ENCODE measurements at regions not wholly inside any gene's neighbourhood (a gene's known extent, or its start where the extent isn't known, plus 50 kb on each side); places are given as distances from the start of the nearest gene placed in this dataset.

GRCh38 chr12:88401155-88401554 is 179.1 kb downstream of the KITLG start:
- Mint-ChIP-seq H3K36me3 (ENCODE audit: low read depth) (no peaks in the 10 kb centered on the region), H3K27me3 (no peaks in the 10 kb centered on the region), H3K4me3 (no peak overlapping the region), H3K9me3 (no peaks in the 10 kb centered on the region), H3K27ac (no peak overlapping the region), H3K4me1 (ENCODE audit: low read depth) (peaks cover 4% of the 10 kb centered on the region)
- DNase-seq, result no peak

GRCh38 chr12:88406905-88407304 is 173.4 kb downstream of the KITLG start:
- Mint-ChIP-seq H3K4me3 (no peak overlapping the region), H3K27me3 (no peaks in the 10 kb centered on the region), H3K9me3 (no peaks in the 10 kb centered on the region), H3K4me1 (ENCODE audit: low read depth) (no peaks in the 10 kb centered on the region), H3K27ac (no peak overlapping the region), H3K36me3 (ENCODE audit: low read depth) (no peaks in the 10 kb centered on the region)
- DNase-seq, result no peak

GRCh38 chr12:88408823-88409222 is 171.4 kb downstream of the KITLG start:
- Mint-ChIP-seq H3K4me1 (ENCODE audit: low read depth) (no peaks in the 10 kb centered on the region), H3K27me3 (no peaks in the 10 kb centered on the region), H3K9me3 (no peaks in the 10 kb centered on the region), H3K36me3 (ENCODE audit: low read depth) (no peaks in the 10 kb centered on the region), H3K27ac (no peak overlapping the region), H3K4me3 (no peak overlapping the region)
- DNase-seq, result no peak

- no peak overlapping the region for H3K27ac Mint-ChIP-seq
- H3K4me3 Mint-ChIP-seq, result no peak overlapping the region
- no peaks in the 10 kb centered on the region for H3K4me1 Mint-ChIP-seq (ENCODE audit: low read depth)
- H3K36me3 Mint-ChIP-seq (ENCODE audit: low read depth), result no peaks in the 10 kb centered on the region
- no peak for DNase-seq
- no peaks in the 10 kb centered on the region for H3K9me3 Mint-ChIP-seq
- H3K27me3 Mint-ChIP-seq, result no peaks in the 10 kb centered on the region
These were observed 171.0 kb downstream of the KITLG start for GRCh38 chr12:88409257-88409656.

- H3K9me3 Mint-ChIP-seq, result no peaks in the 10 kb centered on the region
- H3K4me1 Mint-ChIP-seq (ENCODE audit: low read depth), result no peaks in the 10 kb centered on the region
- H3K27ac Mint-ChIP-seq, result no peak overlapping the region
- no peak for DNase-seq
- H3K36me3 Mint-ChIP-seq (ENCODE audit: low read depth), result no peaks in the 10 kb centered on the region
- no peaks in the 10 kb centered on the region for H3K27me3 Mint-ChIP-seq
- no peak overlapping the region for H3K4me3 Mint-ChIP-seq
These were observed 168.6 kb downstream of the KITLG start for GRCh38 chr12:88411689-88412088.

- Mint-ChIP-seq H3K9me3 (no peaks in the 10 kb centered on the region), H3K4me3 (no peak overlapping the region), H3K27me3 (no peaks in the 10 kb centered on the region), H3K27ac (no peak overlapping the region), H3K36me3 (ENCODE audit: low read depth) (no peaks in the 10 kb centered on the region), H3K4me1 (ENCODE audit: low read depth) (no peaks in the 10 kb centered on the region)
- no peak for DNase-seq
These were observed 166.6 kb downstream of the KITLG start for GRCh38 chr12:88413646-88414045.

- Mint-ChIP-seq H3K4me3 (no peak overlapping the region), H3K27ac (no peak overlapping the region), H3K9me3 (no peaks in the 10 kb centered on the region), H3K27me3 (no peaks in the 10 kb centered on the region), H3K4me1 (ENCODE audit: low read depth) (peaks cover 4% of the 10 kb centered on the region), H3K36me3 (ENCODE audit: low read depth) (no peaks in the 10 kb centered on the region)
- DNase-seq, result no peak
These were observed 164.1 kb downstream of the KITLG start for GRCh38 chr12:88416155-88416554.

- Mint-ChIP-seq H3K9me3 (no peaks in the 10 kb centered on the region), H3K27ac (no peak overlapping the region), H3K27me3 (no peaks in the 10 kb centered on the region), H3K36me3 (ENCODE audit: low read depth) (no peaks in the 10 kb centered on the region), H3K4me3 (no peak overlapping the region), H3K4me1 (ENCODE audit: low read depth) (peaks cover 4% of the 10 kb centered on the region)
- no peak for DNase-seq
These were observed 163.5 kb downstream of the KITLG start for GRCh38 chr12:88416786-88417185.

- H3K9me3 Mint-ChIP-seq, result no peaks in the 10 kb centered on the region
- H3K4me3 Mint-ChIP-seq, result no peak overlapping the region
- H3K27me3 Mint-ChIP-seq, result no peaks in the 10 kb centered on the region
- H3K36me3 Mint-ChIP-seq (ENCODE audit: low read depth), result no peaks in the 10 kb centered on the region
- no peak for DNase-seq
- H3K4me1 Mint-ChIP-seq (ENCODE audit: low read depth), result peaks cover 4% of the 10 kb centered on the region
- no peak overlapping the region for H3K27ac Mint-ChIP-seq
These were observed 162.7 kb downstream of the KITLG start for GRCh38 chr12:88417531-88417930.

- no peak overlapping the region for H3K27ac Mint-ChIP-seq
- no peak for DNase-seq
- H3K36me3 Mint-ChIP-seq (ENCODE audit: low read depth), result no peaks in the 10 kb centered on the region
- no peaks in the 10 kb centered on the region for H3K27me3 Mint-ChIP-seq
- no peak overlapping the region for H3K4me3 Mint-ChIP-seq
- H3K9me3 Mint-ChIP-seq, result no peaks in the 10 kb centered on the region
- peaks cover 4% of the 10 kb centered on the region for H3K4me1 Mint-ChIP-seq (ENCODE audit: low read depth)
These were observed 161.3 kb downstream of the KITLG start for GRCh38 chr12:88418856-88419497.

GRCh38 chr12:88419794-88420193 is 160.5 kb downstream of the KITLG start:
- no peak overlapping the region for H3K27ac Mint-ChIP-seq
- H3K27me3 Mint-ChIP-seq, result no peaks in the 10 kb centered on the region
- H3K9me3 Mint-ChIP-seq, result no peaks in the 10 kb centered on the region
- no peak for DNase-seq
- H3K4me1 Mint-ChIP-seq (ENCODE audit: low read depth), result peaks cover 4% of the 10 kb centered on the region
- H3K4me3 Mint-ChIP-seq, result no peak overlapping the region
- no peaks in the 10 kb centered on the region for H3K36me3 Mint-ChIP-seq (ENCODE audit: low read depth)

GRCh38 chr12:88420457-88420856 is 159.8 kb downstream of the KITLG start:
- Mint-ChIP-seq H3K9me3 (no peaks in the 10 kb centered on the region), H3K4me3 (no peak overlapping the region), H3K4me1 (ENCODE audit: low read depth) (peaks cover 4% of the 10 kb centered on the region), H3K27ac (no peak overlapping the region), H3K36me3 (ENCODE audit: low read depth) (no peaks in the 10 kb centered on the region), H3K27me3 (no peaks in the 10 kb centered on the region)
- DNase-seq, result no peak

- no peak overlapping the region for H3K4me3 Mint-ChIP-seq
- H3K36me3 Mint-ChIP-seq (ENCODE audit: low read depth), result no peaks in the 10 kb centered on the region
- H3K27me3 Mint-ChIP-seq, result no peaks in the 10 kb centered on the region
- H3K4me1 Mint-ChIP-seq (ENCODE audit: low read depth), result peaks cover 2% of the 10 kb centered on the region
- no peak overlapping the region for H3K27ac Mint-ChIP-seq
- DNase-seq, result no peak
- peaks cover 3% of the 10 kb centered on the region for H3K9me3 Mint-ChIP-seq
These were observed 155.2 kb downstream of the KITLG start for GRCh38 chr12:88424791-88425730.

GRCh38 chr12:88428350-88428749 is 151.9 kb downstream of the KITLG start:
- Mint-ChIP-seq H3K36me3 (ENCODE audit: low read depth) (no peaks in the 10 kb centered on the region), H3K27ac (no peak overlapping the region), H3K4me3 (no peak overlapping the region), H3K4me1 (ENCODE audit: low read depth) (no peaks in the 10 kb centered on the region), H3K27me3 (no peaks in the 10 kb centered on the region), H3K9me3 (peaks cover 3% of the 10 kb centered on the region)
- DNase-seq, result no peak

- Mint-ChIP-seq H3K4me1 (ENCODE audit: low read depth) (no peaks in the 10 kb centered on the region), H3K27ac (no peak overlapping the region), H3K9me3 (peaks cover 3% of the 10 kb centered on the region), H3K4me3 (no peak overlapping the region), H3K27me3 (no peaks in the 10 kb centered on the region), H3K36me3 (ENCODE audit: low read depth) (no peaks in the 10 kb centered on the region)
- no peak for DNase-seq
These were observed 149.0 kb downstream of the KITLG start for GRCh38 chr12:88431246-88431645.
